Activated CD4-positive, CD25-positive, alpha-beta regulatory T cell treated with anti-CD3 and anti-CD28 coated beads, Interleukin-2, amount 50 U/mL, for 24 hours (primary cell): ENCODE measurements at regions not wholly inside any gene's neighbourhood (a gene's known extent, or its start where the extent isn't known, plus 50 kb on each side); places are given as distances from the start of the nearest gene placed in this dataset.
A peak's percentile ranks its signal among the peaks of the same experiment; 100 is the strongest.

Experiments
- ATAC-seq, 2 donors: fragments of 150-1000 bp; cut with Tn5 transposase; one replicate each; pipeline ENCODE4 v1.10.0; 2021; ENCODE audit warnings: mild to moderate bottlenecking in 1 of 2, moderate library complexity in 1 of 2

DNA sequence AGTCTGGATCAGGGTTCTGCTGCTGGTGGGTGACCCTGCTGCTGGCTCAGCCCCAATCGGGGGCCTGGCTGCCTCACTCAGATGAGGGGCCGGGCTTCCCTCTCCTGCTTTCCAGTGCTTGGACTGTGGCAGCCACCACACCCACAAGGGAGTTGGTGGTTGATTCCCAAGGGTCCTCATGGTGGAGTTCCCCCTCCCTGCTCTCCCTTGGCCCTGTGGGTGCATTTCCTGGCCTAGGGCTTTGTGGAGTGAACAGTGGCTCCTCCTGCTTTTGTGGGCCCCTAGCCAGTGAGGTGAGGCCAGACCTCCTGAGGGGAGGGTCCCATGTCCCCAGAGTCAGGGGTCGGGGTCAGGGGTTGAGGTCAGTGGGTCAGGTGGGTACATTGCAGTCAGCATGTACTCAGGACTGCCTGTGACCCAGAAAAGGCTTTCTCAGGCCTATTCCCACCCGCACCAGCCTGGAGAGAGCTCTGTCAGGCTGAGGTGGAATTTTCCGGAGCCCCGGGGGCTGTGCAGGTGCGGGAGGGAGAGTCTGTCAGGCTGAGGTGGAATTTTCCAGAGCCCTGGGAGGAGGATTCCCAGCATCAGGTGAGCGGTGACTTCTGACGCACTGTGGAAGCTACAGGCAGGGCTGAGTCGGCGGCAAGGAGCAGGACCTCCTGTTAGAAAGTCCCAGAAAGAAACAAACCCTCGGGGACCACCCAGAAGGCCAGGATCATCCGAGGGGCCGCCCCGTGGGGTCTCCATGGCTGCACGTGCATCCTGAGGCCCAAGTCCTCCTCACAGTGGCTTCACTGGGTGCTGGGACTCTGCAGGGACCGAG lies 94.4 kb upstream of the INSIG1 start:
- ATAC-seq = no peak

DNA sequence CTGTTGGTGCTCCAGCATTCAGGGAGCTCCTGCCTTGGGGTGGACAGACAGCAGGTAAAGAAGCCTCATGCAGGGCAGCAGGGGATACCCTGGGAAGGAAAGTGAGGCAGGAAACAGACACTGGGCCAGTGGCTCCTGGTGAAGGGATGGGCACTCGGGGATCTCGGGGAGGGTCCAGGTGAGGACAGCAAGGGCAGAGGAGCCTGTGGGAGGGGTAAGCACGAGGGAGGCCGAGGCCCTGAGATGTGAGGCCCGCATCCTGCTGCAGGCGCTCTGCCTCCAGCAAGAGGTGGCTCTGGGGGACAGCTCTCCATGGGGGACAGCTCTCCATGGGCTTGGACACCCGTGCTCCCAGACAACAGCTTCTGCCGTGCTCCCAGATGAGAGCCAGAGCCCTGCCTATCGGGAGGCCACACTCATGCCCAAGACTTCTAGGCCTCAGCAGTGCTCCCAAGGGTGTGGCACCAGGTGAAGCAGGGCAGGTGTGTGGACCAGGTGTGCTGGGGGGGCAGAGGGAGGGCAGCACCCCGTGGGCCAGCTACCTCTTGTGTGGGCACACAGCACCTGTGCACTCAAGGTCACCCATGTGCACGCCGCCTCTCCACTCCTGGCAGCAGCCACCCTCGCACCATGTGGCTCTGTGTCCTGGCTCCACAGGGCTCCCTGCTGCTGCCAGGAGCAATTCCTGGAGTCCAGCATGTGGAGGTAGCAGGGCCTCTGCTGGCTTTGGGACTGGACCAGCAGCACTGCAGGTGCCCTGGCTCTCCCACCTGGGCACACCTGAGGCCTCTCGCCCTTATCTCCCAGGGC lies 93.6 kb upstream of the INSIG1 start:
- no peak for ATAC-seq

GRCh38 chr7:155204744-155205367 lies 92.8 kb upstream of the INSIG1 start:
- ATAC-seq = no peak

GRCh38 chr7:155205368-155206317 lies 92.0 kb upstream of the INSIG1 start:
- ATAC-seq = peak; percentile 85

GRCh38 chr7:155206318-155207020 lies 91.2 kb upstream of the INSIG1 start:
- peak; percentile 25 to 28 for ATAC-seq

DNA sequence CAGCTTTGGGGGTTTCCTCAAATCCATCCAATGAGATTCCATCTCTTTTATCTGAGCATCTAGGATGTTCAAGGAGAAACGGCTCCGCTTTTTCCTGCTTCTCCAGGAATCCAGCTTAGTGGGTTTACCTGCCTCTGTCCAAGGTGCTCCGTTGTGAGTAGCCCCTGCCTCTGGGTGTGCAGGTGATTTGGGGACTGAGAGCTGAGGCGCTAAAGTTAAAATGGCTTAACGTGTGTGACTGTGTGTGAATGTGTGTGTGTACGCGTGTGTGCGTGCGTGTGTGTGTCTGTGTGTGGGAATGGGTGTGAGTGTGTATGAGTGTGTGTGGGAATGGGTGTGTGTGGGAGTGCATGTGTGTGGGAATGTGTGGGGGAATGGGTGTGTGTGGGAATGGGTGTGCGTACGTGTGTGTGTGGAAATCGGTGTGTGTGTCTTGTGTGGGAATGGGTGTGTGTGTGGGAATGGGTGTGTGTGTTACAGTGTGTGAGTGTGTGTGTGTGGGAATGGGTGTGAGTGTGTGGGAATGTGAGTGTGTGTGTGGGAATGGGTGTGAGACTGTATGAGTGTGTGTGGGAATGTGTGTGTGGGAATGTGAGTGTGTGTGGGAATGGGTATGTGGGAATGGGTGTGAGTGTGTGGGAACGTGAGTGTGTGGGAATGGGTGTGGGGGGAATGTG lies 90.2 kb upstream of the INSIG1 start:
- ATAC-seq = no peak

DNA sequence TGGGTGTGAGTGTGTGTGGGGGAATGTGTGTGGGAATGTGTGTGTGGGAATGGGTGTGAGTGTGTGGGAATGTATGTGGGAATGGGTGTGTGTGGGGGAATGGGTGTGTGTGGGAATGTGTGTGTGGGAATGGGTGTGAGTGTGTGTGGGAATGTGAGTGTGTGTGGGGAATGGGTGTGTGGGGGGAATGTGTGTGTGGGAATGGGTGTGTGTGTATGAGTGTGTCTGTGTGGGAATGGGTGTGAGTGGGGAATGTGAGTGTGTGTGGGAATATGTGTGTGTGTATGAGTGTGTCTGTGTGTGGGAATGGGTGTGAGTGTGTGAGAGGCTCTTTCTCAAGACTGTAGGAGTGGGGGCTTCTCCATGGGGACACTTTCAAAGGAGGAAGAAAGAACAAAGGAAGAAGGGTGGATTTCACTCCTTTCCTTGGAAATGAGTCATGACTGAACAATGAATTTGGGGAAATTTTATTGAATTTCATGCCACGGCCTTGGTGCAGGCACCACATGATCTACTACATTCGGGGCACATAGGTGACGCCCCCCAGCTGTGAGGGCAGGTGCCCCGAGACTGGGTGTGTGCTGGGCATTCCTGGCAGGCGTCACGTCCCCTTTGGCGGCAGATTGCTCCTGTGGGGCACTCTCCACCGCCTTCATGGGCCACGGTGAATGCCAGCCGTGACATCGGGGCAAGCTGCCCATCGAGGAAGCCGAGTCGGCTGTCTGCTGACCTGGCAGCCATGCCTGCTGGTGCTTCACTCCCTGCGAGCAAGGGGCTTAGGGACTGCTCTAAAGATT lies 88.8 kb upstream of the INSIG1 start:
- ATAC-seq = no peak

GRCh38 chr7:155209478-155210319 lies 88.0 kb upstream of the INSIG1 start:
- no peak for ATAC-seq

DNA sequence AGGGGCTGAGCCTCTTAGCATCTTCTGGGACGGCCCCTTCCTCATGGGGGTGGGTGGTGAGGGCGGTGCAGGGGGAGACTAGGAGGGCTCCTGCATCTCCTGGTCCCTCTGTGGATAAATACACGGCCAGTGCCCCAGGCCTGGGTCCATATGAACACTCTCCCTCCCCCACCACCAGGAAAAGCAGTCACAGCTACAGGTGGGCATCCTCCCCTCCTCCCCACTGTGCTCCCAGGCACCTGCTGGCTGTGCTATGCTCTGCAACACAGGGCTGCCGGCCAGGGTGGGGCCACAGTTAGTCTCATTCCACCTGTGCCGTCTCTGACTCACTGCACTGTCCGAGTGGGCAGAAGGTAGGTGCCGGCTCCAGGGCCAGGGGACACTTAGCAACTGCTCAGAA lies 87.3 kb upstream of the INSIG1 start:
- no peak for ATAC-seq

GRCh38 chr7:155211173-155211572 lies 86.5 kb upstream of the INSIG1 start:
- no peak for ATAC-seq

DNA sequence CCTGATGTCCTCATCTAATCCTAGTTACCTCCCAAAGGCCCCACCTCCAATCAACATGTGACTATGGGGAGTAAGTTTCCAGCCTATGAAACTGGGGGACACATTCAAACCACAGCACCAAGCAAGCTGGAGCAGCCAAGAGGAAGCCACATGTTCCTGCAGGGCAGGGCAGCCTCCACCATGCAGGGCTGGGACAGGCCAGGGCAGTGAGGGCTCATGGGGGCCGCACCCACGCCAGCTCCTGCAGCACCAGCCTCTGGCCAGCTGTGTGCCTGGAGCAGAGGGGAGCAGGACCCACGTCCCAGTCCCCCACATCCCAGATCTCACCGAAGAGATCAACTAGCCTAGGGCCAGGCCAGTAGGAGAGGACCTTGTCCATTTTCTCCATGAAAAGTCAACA lies 85.9 kb upstream of the INSIG1 start:
- no peak for ATAC-seq

GRCh38 chr7:155212301-155213015 lies 85.2 kb upstream of the INSIG1 start:
- no peak for ATAC-seq

DNA sequence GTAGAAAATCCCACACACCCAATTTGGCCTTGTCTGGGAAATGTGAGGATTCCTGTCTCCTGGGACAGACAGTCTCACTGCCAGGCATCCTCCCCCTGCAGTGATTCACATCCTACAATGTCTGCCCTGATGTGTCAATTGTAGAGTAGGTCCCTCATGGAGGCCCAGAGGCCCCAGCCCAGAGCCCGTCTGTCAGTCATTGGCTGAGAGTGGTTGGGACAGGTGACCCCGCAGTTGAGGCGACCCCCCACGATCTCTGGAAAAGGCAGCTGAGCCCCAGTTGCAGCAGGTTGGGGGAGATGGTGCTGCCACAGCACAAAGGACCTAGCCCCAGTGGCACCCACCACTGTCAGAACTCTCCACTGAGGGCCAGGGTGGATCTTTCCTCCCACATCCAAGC lies 84.3 kb upstream of the INSIG1 start:
- ATAC-seq = no peak

DNA sequence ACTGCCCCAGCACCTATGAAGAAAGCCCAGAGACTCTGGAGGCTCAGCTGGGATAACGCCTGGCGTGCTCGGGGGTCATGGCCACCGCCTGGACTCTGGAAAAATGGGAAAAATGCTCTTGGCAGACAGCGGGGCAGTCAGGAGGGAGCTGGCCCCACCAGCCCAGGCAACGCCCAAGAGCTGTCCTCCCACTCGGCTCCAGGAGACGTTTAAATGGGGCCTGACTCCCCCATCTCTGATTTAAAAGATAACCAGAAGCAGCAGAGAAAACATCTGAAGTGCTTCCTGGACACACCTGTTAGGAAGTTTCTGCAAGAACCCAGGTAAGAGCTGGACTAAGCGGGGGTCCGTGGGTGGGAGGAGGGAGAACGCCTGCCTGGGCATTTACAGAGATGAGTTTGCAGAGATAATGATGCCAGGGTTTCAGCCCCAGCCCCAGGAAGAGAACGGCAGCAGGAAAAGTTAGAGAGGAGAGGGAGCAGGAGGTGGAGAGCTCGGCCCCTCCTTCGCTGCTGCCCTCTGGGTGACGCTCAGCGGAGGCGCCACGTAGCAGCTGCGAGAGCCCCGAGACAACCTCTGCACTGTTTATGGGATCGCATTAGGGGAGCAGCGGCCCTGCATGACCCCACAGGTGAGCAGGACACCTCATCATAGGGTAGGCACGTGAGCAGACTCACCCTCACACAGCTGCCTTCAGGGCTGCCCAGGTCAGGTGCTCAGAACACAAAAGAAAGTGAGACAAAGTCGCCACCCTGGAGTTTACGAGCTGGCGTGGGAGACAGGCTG lies 83.5 kb upstream of the INSIG1 start:
- no peak for ATAC-seq

DNA sequence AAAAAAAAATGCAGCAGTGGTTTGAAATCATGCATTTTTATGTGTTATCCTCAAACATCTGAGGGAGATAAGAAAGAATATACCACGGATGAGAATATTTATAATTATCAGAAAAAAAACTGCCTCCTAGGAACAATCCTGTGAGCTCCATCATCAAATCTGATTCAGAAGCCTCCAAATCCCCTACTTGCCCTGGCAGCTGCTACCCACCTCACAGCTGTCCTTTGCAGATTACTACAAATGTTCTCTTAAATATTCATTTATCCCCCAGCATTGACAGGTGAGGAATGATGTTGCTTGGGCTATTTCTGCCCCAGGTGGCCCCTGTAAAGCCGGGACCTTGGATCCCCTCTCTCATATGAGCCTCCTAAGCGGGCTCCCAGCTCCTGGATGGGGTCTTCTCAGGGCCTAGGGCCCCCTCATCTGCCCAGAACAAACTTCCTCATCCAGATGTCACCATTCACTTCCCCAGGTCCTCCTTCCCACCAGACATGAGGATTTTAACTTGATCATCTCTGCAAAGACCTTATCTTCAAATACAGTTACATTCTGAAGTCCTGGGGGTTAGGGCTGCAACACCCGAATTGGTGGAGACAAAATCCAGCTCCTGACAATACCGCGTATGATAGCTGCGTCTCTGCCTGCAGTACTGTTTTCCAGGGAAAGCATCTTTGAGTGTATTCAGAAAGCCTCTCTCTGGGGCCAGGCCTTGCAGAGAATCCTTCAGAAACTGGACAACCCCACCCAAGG lies 81.9 kb upstream of the INSIG1 start:
- ATAC-seq = no peak

DNA sequence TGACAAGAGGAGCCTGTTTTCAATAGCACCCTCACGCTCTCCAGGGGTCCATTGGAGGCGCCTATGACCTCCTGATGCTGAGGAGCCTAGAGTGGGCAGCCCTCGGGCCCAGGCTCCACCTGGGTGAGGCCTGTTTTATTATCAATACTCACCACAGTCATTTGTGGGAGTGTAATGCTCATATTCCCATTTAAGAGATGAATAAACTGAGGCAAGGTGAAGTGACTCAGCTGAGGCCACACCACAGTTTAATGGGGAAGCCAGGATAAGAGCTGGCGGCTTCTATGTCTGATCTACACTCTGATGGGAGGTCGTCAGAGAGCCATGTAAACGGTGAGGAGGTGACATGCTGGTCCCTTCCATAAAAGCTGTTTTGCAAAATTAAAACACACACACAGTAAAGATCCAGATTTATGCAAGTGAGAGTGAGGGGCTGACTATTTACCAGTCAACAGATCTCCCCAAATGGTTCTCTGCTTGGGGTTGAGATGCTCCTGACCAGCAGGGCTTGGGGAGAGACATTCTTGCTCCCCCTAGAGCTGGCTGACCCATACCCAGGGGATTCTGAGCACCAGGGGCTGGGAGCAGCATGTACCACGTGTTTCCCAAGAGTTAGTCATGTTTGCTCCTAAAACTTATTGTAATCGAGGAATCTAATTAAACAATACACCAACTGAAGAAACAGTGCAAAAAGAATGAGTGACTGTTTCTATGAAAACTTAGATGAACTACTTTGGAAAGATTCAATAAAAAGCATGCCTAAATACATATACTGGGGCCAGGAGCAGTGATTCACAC lies 81.0 kb upstream of the INSIG1 start:
- ATAC-seq = no peak
